GM19467 (cell line): ENCODE measurements at regions not wholly inside any gene's neighbourhood (a gene's known extent, or its start where the extent isn't known, plus 50 kb on each side); places are given as distances from the start of the nearest gene placed in this dataset.

Experiments
- ATAC-seq: cut with Tn5 transposase; IDR thresholded peaks from one replicate; pipeline ENCODE4 v1.9.1; 2021; ENCODE audit warnings: mild to moderate bottlenecking, moderate library complexity; ENCODE audit not compliant: unreplicated experiment

- ATAC-seq = no peak
Measured at GRCh38 chr12:17276196-17276595, 670.2 kb upstream of the LMO3 start.

DNA sequence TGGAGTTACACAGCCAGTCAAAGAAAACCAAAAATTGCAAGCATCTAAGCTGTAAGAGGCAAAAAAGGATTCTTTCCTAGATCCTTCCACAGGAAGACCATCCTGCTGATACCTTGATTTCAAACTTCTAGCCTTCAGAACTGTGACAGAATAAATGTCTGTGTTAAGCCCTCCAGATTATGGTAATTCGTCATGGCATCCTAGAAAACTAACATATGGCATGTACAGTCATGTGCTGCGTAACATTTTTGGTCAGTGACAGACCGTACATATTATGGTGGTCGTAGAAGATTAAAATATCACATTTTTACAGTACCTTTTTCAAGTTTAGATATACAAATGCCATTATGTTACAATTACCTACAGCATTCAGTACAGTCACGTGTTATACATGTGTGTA, 660.9 kb upstream of the LMO3 start:
- ATAC-seq = no peak

- no peak for ATAC-seq
Measured at GRCh38 chr12:17264603-17265002, 658.6 kb upstream of the LMO3 start.

- ATAC-seq = no peak
Measured at GRCh38 chr12:17239874-17240273, 633.9 kb upstream of the LMO3 start.

- ATAC-seq = no peak
Measured at GRCh38 chr12:17235996-17236395, 630.0 kb upstream of the LMO3 start.

DNA sequence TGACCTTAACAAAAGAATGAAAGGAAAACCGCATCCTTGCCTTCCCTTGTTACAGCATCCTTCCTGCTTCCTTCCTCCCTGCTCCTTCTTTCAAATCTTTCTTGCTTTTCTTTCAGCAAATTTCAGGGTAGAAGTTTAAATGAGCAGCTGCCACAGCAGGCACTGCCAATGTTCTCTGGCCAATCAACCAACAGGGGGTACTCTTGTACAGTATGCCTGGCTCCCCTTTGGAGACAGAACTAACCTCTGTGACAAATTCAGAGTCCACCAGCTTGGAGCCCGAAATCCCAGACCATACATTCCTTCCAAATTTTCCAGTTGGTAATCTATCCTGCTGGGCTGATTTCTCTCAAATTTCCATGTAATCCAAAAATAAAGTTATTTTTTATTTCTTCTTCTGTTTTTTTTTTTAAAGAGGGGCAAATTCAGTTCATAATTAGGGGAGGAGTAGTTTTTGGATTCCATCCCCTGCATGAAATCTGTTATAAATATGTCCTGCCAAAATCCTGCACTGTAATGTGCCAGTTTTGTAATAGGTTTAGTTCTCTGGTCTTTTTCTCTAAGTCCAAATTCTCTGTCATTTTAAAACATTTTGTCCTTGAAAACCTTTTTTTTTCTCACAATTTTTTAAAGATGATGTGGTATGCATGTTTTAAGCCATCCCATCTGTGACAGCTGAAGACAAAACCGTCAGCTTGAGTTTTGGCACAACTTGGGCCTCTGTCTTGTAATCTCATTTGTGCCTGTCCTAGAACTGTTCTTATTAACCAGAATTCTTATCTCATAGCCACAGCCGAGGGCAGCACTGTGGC, 610.0 kb upstream of the LMO3 start:
- ATAC-seq = no peak

GRCh38 chr12:17214929-17215328, 609.0 kb upstream of the LMO3 start:
- ATAC-seq = peak; percentile 65

DNA sequence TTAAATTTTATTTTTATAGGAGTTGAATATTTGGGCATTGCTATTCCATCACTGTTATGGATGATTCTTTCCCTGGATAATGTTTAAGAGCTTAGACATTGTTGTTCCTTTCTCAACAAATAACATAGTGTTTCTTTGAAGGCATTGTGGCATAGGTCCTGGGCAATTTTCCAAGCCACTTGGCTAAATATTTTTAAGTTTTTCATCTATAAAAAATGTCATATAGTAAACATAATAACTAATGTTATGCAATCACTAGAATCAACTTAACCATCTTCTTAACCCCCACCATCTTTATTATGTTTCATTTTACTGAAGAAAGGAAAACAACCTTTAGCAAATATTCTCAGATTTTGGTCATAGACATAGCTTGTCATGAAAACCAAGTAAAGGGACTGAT, 600.6 kb upstream of the LMO3 start:
- no peak for ATAC-seq

- ATAC-seq = no peak
Measured at GRCh38 chr12:17204289-17205054, 598.5 kb upstream of the LMO3 start.

DNA sequence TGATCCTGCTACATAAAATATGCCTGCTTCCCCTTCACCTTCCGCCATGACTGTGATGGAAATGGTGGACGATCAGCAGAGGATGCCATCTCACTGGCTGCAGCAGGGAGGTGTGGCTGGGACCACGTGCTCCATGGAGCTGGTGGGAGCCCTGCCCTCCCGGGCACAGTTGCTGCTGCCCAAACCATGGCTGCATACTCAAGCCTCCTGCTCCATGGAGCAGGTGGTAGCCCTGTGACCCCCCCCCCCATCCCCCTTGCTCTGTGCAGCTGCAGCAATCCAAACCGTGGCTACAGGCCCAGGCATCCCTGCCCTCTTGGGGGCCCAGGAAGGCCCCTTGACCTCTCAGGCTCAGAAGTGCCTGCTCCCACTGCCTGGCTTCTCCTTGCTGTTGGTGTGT, 597.5 kb upstream of the LMO3 start:
- ATAC-seq = no peak

DNA sequence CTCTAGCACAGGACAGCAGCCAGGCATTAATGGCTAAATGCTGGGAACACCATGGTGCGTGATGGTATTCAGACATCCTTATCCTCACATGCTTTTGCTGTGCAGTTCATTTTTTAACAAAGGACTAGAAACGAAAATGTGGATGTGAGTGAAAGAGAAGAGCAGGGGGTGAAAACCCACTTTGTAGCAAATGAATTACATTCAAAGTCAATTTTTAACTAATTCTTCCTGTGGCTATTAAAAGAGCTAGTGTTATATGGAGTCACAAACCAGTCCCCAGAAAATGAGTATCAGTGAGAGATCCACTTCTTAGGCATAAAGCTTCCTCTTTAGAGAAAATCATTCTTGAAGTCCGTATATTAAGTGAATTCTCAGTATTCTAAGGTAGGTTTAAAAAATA, 592.0 kb upstream of the LMO3 start:
- ATAC-seq = peak; percentile 70

DNA sequence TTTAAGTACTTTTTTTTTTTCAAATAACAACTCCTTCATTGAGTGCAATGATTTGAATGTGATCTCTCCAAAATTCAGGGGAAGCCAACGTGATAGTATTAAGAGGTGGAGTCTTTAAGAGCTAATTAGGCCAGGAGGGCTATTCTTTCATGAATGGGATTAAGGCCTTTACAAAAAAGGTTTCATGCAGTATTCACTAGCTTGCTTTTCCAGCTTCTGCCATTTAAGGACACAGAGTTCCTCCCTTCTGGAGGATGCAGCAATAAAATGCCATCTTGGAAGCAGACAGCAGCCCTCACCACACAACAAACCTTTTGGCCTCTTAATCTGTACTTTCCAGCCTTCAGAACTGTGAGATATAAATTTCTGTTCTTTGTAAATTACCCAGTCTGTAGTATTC, 586.8 kb upstream of the LMO3 start:
- ATAC-seq = no peak

DNA sequence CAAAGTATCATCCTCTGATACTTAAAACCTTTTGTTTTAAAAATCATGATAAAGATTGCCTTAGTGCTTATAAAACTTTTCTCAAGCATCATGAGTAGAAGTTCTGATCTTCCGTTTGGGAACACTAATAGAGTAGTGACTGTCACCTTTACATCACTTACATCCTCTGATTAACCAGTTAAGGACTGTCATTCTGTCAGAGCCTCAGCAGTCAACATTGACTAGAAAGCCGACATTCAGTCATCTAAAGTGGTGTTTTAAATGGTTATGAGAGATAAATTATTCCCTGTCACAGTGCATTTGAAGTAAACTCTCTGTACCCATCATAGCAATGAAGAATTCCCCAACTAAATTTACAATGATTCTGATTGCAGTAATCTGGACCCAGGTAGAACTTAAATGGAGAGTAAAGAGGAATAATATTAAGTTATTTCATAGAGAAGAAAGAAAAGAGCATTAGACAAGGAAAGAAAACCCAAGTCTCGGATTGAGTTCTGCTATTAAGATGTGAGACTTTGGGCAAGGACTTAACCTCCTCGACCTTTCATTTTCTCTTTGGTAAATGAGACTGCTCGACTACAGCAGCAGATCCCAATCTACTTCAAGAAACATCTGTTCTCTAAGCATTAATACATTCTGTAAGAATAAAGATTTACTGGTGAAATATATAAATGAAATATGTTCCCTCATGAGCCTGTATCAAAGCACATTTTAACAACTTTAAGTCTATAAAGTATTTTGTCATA, 563.9 kb upstream of the LMO3 start:
- ATAC-seq = no peak

- no peak for ATAC-seq
Measured at GRCh38 chr12:17159506-17160300, 553.7 kb upstream of the LMO3 start.

DNA sequence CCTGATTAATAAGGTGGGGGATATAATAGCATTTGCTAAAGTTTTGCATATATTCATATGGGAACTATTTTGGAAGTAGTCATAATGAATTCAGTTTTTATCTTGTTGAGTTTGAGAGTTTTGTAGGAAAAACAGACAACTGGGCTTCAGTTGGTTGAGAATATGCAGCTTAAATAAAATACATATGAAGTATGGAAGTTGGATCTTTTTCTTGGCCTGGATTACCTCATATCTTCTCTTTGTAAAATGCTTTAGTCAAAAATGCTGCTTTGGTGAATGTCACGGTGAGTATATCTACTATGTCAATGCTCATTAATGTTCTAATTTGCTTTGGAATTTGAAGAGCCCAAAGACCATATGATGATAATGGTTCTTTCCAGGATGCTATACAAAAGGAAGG, 552.2 kb upstream of the LMO3 start:
- no peak for ATAC-seq

DNA sequence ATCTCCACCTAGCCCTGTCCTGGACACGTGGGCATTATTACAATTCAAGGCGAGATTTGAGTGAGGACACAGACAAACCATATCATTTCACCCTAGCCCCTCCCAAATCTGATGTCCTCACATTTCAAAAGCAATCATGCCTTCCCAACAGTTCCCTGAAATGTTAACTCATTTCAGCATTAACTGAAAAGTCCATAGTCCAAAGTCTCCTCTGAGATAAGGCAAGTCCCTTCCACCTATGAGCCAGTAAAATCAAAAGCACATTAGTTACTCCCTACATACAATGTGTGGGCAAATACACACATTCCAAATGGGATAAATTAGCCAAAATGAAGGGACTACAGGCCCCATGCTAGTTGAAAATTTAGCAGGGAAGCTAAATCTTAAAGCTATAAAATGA, 546.0 kb upstream of the LMO3 start:
- no peak for ATAC-seq

DNA sequence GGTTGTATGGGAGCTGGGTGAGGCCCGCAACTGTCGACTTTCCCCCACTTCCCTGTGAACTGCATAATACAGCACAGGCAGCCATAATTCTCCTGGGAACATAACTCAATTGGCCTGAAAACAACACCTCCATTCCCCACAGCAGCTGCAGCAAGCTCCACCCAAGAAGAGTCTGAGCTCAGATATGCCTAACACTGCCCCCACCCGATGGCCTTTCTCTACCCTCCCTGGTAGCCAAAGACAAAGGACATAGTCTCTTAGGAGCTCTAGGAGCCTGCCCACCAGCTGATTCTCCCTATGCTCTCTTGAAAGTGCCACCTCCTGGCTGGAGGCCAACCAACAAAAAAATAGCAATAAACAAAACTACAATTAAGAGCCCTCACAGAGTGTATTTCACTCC, 542.7 kb upstream of the LMO3 start:
- ATAC-seq = no peak

DNA sequence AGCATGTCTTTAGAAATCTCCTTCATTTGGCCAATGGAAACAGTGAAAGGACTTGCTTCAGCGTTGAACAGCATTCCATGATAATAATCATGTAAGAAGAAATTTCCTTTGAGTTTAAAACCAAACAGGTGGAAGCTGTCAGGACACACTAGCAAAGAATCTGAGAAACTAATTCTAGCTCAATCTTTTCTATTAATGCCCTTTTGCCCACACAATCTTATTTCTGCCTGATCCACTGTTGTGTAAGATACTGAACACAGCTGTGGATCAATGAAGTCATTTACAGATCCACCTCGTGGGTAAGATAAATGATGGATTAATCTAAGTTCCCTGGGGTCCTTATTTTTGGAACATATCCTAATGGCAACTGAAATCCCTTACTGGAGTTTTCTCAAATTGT, 536.9 kb upstream of the LMO3 start:
- ATAC-seq = no peak

GRCh38 chr12:17139931-17140330, 534.0 kb upstream of the LMO3 start:
- no peak for ATAC-seq

GRCh38 chr12:17137396-17137795, 531.4 kb upstream of the LMO3 start:
- ATAC-seq = no peak

GRCh38 chr12:17134315-17134714, 528.4 kb upstream of the LMO3 start:
- ATAC-seq = peak; percentile 57
